ACHN (cell line): ENCODE measurements at regions not wholly inside any gene's neighbourhood (a gene's known extent, or its start where the extent isn't known, plus 50 kb on each side); places are given as distances from the start of the nearest gene placed in this dataset.

Source experiments
- DNase-seq: peaks from one replicate; pipeline ENCODE4 v3.0.0-alpha.2; 2015
- in situ Hi-C: cut with HindIII; loops from 2 replicates; pipeline ENCODE4 v1.10.0; 2017; ENCODE audit warnings: low sequenced_read_pairs, low pct_ligation_motif_present, low pct_unique_long_range_greater_than_20kb

DNA sequence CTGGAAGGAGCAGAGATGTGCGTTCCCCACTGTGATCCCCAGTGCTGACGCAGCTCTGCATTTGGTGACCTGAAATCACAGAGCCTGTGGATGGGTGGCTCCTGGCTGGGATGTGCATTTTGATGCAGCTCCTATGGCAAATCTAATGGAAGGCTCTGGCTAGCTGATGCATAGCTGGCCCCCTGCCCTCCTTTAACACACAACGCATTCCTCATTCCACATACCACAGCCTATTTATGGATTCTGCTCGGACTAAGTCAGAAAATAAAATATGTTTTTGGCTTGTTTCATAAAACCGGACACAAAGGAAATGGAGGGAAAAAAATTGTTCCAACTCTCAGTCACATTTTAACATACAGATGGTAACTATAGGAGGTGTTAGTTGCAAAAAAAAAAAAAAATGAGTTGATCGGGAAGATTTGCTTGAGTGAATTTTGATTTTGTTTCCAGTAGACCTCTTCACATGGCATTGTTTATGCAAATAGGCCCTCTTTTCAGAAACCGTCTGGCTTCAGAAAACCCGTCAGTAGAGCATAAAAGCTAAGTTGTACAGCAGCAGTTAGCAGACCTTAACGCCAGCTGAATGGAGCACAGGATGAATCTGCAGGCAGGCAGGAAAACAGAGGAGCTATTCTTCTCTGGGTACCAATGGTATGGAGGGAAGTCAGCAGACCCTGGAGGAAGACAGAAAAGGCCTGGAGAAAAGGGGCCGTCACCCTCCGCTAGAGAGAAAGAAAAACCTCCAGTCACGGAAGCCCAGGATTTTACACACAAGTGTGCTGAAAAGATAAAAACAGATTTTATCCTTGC, 215.4 kb downstream of the HDGFL1 start:
- in situ Hi-C loops: no loop called here
- no peak for DNase-seq

DNA sequence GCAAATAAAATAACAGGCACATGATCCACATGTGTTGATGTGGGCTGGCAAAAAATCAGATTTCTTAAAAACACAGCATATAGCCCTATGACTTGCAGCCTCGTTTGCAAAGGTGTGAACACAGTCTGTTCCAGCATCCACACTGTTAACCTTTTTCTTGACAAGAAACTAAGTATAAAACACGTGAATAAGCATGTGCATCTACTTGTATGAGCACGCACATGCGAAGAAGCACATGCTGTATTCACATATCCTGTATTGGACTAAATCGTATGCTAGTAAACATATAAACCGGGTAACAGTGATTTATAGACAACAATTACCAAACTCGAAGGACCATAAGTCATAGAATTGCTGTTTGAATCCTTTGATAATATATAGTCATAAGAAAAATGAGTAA, 218.7 kb downstream of the HDGFL1 start:
- in situ Hi-C loops: no loop called here
- no peak for DNase-seq

DNA sequence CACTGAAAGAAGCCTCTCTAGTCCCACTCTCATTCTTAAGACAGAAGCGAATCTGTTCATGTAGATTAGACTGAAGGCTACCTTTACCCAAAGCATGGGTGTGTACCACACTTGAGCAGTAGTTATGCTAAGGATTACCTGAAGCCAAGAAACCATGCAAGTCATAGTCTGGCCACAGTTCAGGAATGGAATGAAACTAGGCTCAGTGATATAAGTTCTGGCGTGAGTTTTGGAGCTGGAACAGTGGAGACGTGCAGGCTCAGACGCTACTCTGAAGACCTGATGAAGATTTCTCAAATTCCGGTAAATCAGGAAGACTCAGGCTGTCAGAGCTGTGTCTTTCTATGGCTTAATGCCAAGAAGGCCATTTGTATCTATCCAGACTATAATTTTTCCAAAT, 219.9 kb downstream of the HDGFL1 start:
- in situ Hi-C loops: no loop called here
- DNase-seq: no peak

DNA sequence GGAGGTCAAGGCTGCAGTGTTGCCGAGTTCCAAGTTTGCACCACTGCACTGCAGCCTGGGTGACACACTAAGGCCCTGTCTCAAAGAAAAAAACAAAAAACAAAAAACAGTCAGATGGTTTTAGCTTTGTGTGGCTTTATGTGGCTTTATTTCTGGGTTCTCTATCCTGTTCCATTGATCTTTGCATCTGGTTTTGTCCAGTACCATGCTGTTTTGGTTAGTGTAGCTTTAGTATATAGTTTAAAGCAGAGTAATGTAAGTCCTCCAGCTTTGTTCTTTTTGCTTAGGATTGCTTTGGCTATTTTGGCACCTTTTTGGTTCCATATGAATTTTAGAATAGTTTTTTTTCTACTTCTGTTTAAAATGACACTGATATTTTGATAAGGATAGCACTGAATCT, 225.5 kb downstream of the HDGFL1 start:
- no peak for DNase-seq
- in situ Hi-C loops: no loop called here

DNA sequence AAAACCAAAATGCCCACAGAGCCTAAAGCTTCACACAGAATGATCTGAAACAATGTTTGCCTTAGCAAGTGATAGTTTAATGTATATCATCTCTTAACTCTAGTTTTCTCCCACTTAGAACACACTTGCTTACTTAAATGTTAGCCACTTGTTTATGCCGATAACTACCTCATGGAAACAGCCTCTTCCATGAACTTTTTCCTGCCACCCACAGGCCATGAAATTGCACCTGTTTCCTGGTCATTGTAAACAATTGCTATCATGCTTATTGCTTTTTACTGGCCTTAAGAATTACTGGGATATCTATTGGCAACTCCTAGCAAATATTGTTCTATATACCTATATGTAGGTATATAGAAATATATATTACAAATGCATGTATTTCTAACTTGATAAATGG, 231.1 kb downstream of the HDGFL1 start:
- no peak for DNase-seq
- in situ Hi-C loops: no loop called here

DNA sequence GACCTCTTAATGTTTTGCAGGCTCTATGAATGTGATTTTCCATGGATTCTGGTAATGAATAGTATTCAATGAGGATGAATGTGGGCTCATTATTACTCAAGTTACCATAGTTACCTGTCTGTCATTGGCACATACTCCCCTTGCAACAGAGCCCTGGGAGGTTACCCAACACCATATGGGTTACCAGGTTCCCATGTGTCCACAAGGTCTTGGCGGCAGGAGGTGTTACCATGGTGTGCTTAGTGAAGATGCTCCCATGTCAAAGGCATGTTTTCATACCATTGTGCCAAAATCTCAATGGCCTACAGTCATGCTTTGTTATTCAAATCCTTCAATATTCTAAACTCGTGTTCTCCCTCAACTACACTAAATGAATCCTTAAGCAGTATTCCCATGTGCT, 232.5 kb downstream of the HDGFL1 start:
- in situ Hi-C loops: no loop called here
- no peak for DNase-seq

DNA sequence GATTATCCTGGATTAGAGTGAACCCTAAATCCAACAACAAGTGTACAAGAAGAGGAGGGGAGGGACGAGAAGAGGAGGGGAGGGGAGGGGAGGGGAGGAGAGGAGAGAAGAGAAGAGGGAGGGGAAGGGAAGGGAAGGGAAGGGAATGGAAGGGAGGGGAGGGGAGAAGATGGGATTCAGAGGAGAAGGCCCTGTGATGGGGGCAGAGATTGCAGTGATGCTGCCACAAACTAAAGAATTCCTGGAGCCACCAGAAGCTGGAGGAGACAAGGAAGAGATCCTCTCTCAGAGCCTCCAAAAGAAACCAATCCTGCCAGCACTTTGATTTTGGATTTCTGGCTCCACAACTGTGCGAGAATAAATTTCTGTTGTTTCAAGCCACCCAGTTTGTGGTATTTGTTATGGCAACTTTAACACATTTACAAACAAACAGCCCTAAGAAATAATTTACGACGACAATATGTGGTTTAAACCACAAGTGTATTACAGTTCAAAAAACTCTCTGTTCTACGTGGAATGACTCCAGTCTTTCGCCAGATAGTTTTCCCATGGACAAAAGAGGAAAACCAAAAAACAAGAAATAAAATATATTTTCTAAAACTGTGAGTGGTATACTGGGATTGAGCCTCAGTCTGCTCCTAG, 235.4 kb downstream of the HDGFL1 start:
- DNase-seq: no peak
- in situ Hi-C loops: no loop called here

DNA sequence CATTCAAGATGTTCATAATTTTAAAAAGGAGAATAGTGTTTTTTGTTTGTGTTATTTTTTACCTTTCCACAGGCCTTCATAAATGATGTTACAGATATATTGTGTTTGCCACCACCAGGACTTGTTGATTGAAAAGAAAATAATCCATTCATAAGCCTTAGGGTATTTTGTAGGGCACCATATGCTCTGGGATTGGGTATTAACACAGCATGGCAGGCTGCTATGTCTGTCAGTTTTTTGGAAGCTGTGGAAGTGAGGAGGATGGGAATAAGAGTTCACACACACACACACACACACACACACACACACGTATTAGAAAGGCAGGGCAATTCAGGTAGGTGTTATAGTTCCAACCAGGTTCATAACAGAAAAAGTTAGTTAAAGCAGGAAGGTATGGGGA, 237.9 kb downstream of the HDGFL1 start:
- in situ Hi-C loops: no loop called here
- DNase-seq: no peak

DNA sequence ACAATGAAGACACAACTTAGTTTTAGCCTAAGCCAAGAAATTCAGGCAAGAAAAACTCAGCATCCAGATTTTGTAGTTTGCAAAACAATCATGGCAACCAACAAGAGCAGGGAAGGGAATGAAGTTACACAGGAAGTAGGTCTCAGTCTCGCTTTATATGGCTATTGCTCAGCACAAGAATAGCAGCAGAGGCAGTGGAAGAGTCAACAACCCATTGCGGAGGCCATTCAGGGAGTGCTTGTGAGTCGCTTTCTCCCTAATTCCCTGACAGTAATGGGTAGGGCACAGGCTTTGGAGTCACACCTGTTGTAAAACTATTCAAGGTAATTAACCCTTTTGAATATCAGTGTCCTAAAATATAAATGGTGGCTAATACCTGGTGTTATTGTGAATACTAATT, 238.5 kb downstream of the HDGFL1 start:
- in situ Hi-C loops: no loop called here
- no peak for DNase-seq

DNA sequence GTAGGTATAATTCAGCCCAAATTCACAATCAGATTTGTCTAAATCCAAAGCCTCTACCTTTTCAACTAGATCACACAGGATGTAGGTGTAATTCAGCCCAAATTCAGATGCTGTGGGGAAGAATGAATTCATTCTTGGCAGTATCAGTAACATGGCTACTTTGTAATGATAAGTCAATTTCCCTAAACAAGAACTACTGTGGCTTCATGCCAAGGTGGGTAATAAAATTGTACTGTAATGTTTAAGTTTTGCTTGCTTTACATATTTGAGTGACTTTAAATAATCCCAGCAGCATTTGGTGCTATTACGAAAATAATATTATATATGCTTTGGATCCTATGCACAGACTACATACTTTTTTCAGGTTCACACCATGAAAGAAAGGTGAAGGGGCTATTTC, 239.1 kb downstream of the HDGFL1 start:
- in situ Hi-C loops: no loop called here

DNA sequence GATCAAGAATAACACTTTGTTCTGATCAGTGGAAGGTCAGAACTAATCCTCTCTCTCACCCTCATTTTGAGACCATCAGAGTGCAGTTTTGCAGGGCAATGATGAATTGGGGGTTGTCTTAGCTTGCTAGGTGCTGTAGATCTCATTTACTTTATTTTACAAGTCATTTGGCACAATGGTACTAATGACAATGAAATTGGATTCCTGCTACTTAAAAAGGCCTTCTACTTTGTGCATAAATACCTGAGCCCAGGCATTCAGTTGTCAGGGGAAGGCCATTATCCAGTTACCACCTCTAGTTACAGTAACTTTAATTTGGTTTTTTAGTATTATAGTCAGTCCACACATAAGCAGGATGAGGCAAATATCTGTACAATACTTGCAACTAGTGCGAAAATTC, 240.0 kb downstream of the HDGFL1 start:
- in situ Hi-C loops: no loop called here
- DNase-seq: no peak

More for the DNA sequence above, 239.1 kb downstream of the HDGFL1 start:
- DNase-seq: no peak

DNA sequence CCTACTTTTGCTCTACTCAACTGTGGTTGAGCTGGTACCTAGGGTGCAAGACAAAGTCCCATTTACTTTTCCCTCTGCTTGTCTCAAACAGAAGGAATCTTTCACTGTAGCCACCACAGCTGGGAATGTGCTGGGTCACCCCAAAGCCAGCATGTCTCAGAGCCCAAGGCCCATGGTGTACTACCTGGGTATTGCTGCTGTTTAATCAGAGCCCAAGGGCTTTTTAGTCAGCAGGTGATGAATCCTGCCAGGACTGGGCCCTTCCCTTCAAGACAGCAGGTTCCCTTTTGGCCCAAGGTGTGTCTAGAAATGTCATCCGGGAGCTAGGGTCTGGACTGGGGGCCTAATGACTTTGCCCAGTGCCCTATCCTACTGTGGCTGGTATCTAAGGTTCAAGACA, 249.8 kb downstream of the HDGFL1 start:
- in situ Hi-C loops: no loop called here
- DNase-seq: no peak

DNA sequence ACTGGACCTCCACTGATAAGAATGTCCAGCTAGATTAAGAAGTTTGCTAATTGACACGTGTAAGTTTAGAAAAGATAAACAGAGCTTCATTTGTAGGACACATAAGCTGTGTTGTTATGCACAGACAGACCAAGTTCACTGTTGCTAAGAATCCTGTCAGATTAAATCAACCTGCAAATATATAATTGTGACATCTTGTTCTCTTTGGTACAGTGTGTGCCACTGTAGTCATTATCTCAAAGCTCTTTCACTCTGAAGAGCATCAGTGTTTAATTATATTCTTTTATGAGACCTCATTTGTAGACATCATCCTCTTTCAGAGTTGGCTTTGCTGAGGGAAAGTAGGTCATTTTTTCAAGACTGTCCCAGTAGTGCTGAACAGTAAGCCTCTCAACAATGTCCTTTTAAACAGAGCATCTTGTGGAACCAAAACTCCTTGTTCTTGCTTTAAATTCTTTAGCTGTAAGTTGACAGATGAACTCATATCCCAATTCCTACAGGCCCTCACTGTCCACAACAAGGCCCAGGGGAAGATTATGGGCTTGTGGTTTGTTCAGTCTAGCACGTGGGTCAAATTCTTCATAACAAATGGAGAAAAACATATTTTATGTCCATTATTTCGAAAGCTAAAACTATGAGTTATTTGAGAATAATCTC, 252.4 kb downstream of the HDGFL1 start:
- DNase-seq: no peak
- in situ Hi-C loops: no loop called here

DNA sequence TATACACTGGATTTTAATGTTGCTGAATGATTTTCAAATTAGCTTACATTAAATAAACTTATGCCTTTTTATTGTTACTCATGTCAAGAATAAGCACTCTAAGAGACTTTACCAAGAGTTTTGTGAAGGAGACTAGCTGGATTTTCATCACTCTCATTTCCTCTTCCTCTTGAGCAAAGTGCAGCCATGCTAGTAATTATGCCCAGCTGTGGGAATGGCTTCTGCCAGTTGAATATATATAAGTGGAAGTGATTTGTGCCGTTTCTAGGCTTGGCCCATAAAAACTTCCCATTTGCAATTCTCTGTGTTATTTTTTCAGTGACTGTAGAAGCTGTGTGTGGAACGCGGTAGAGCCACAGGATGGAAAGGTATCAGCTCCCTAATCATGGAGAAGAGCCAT, 255.8 kb downstream of the HDGFL1 start:
- in situ Hi-C loops: no loop called here
- no peak for DNase-seq

DNA sequence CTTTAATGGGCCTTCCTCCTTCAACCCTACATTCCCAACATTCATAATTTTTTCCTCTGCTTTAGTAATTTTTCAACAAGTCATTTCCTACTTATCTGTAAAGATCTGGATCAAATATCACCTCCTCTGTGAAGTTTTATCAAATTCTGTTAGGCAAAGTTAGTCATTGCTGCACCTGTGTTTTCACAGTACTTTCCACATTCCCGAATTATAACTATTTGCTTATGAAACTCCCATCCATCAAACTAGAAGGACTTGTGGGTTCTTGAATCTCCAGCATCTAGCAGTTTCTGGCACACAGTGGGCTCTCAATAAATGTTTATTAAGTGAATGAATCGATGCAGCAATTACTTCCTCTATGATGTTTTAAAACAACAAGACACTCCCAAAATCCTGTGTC, 257.6 kb downstream of the HDGFL1 start:
- peak; percentile 1 for DNase-seq
- in situ Hi-C loops: no loop called here

DNA sequence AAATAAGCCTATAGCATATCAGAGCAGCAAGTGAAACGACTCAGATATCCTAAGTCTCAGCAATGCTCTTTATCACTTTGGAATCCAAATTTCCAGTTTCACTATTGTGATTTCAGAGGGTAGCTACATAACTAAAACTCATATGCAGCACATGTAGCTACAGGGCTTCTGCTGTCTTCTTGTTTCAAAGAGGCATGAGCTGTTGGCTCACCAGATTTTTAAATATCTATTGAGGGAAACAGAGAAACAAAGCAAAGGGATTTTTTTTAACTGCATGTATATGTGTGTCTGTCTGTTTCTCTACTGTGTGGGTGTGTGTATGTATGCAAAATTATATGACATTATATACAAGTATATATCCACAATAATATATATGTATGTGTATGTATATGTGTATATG, 258.4 kb downstream of the HDGFL1 start:
- in situ Hi-C loops: no loop called here
- peak; percentile 35 for DNase-seq

DNA sequence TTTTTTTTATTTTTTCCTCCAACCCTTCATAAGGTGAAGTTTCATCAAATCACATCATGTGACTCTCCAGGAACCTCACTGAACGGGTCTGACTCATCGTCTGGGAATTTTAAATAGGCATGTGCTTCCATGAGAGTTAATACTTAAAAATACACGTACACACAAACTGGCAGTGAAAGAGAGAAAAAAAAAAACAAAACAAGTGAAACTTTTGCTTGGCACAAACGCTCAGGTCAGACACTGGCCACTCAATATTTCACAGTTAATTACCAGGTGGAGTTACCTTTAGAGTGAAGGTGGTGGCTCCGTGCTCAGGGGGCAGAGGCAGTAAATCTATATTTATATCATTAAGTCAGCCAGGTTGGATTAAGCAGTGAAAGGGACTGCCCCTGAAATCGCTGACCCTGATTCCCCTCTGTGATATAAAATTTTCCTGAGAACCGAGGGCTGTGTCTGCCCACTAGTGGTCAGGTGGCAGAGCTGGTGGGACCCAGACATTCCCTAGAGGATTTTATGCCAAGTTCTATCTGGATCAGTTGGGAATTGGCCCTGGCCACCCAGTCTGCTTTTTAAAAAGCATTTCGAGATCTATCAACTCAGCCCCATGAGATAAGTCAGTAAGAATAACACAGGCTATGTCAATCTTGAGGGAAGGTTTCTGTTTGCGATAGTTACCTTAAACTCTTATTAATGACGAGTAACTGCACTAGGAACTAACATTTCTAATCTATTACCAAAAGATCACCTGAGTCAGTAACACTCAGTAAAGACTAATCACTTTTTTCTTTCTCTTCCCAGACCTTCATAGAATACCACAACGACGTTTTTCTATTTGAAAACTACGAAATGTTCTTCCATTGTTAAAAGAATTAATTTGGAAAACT, 259.1 kb downstream of the HDGFL1 start:
- DNase-seq: peak; percentile 96
- in situ Hi-C loops: no loop called here

DNA sequence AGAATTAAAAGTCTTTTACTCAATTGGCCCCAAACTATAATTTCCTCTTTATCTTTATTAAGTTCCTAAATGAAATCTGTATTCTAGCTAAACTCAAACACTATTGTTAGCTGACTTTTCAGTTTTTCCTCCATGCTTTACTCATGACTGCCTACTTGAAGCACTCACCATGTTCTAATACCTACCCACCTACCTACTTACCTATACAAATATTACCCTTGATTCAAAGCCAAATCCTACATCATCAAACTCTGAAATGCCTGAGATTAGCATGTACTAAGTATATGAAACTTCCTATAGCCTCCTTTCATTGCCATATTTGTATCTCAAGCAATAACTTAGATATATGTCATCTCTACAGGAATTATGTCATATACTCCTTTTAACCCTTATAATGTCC, 259.7 kb downstream of the HDGFL1 start:
- peak; percentile 0 for DNase-seq
- in situ Hi-C loops: no loop called here

DNA sequence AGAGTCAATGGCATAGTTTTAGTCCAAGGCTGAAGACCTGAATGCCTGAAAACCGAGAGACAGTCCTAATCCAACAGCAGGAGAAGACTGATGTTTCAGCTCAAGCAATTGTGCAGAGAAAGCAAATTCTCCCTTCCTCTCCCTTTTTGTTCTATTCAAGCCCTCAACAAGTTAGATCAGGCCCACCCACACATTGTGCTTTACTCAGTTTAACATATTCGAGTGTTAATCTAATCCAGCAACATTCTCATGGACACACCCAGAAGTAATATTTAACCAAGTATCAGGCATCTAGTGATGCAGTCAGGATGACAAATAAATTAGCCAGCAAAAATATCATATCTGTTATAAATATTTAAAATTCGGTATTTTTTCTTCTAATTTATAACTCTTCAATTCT, 261.1 kb downstream of the HDGFL1 start:
- no peak for DNase-seq
- in situ Hi-C loops: no loop called here
